ENCODE measurements at regions not wholly inside any gene's neighbourhood (a gene's known extent, or its start where the extent isn't known, plus 50 kb on each side); places are given as distances from the start of the nearest gene placed in this dataset.
A peak's percentile ranks its signal among the peaks of the same experiment; 100 is the strongest.

DNA sequence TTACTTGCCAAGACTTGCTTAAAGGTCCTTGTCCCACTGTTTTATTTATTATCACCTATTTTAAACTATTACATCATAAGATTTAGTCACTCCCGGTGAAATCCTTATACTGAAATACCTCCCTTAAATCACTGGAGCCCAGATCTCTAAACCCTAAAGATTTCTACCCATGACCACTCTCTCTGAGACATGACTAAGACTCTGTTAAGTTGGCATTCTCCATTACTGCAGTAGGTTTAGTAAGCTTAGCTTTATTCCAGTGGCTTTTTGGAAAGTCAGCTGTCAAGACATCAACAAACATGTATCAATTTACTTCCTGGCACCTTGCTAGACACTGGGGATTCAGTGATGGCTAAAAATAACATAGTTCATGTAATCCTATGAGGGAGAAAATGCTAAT, 874.2 kb downstream of the KCNMA1 start:
- TF ChIP-seq, protein P1, sequence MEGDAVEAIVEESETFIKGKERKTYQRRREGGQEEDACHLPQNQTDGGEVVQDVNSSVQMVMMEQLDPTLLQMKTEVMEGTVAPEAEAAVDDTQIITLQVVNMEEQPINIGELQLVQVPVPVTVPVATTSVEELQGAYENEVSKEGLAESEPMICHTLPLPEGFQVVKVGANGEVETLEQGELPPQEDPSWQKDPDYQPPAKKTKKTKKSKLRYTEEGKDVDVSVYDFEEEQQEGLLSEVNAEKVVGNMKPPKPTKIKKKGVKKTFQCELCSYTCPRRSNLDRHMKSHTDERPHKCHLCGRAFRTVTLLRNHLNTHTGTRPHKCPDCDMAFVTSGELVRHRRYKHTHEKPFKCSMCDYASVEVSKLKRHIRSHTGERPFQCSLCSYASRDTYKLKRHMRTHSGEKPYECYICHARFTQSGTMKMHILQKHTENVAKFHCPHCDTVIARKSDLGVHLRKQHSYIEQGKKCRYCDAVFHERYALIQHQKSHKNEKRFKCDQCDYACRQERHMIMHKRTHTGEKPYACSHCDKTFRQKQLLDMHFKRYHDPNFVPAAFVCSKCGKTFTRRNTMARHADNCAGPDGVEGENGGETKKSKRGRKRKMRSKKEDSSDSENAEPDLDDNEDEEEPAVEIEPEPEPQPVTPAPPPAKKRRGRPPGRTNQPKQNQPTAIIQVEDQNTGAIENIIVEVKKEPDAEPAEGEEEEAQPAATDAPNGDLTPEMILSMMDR (IDR thresholded peaks at IDR 0.05; ENCODE audit: insufficient read depth, low read length): no peak
- H3K4me3 ChIP-seq (ENCODE audit: low read depth, low read length): no peak overlapping the region
- DNase-seq (ENCODE audit: low read depth): peak; percentile 2

DNA sequence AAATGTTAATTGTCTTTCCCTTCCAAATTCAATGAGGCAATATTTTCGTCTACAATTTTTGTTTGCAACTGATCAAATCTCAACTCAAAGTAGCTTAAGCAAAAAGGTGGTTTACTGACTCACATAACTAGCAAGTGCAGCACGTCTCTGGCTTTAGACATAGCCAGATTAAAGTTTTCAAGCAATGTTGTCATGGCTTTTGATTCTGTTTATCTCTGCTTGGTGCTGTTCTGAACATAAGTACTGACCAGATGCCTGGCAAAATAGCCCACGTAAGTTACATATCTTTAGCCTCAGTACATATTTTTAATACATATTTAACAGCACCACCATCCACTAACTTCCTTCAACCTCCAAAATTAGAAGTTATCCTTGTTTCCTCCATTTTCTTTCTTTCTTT, 877.9 kb downstream of the KCNMA1 start:
- TF ChIP-seq, protein P1 (IDR thresholded peaks at IDR 0.05; ENCODE audit: insufficient read depth, low read length): no peak
- H3K4me3 ChIP-seq (ENCODE audit: low read depth, low read length): no peak overlapping the region
- DNase-seq (ENCODE audit: low read depth): peak; percentile 15

DNA sequence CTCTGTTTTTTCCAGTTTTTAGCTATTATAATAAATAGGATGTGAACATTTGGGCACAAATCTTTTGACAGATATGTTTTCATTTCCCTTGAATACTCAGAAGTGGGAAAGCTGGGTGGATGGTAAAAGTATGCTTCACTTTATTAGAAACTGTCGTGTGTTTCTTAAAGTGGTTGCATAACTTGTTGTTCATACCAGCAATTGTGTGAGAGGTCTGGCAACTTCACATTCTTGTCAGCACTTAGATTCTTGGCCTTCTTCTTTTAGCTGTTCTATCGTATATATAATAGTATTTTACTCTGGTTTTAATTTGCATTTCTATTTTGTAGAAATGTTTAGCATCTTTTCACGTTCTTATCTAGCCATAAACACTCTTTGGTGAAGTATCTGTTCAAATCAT, 894.4 kb downstream of the KCNMA1 start:
- TF ChIP-seq, protein P1 (IDR thresholded peaks at IDR 0.05; ENCODE audit: insufficient read depth, low read length): no peak
- no peak overlapping the region for H3K4me3 ChIP-seq (ENCODE audit: low read depth, low read length)
- no peak for DNase-seq (ENCODE audit: low read depth)

DNA sequence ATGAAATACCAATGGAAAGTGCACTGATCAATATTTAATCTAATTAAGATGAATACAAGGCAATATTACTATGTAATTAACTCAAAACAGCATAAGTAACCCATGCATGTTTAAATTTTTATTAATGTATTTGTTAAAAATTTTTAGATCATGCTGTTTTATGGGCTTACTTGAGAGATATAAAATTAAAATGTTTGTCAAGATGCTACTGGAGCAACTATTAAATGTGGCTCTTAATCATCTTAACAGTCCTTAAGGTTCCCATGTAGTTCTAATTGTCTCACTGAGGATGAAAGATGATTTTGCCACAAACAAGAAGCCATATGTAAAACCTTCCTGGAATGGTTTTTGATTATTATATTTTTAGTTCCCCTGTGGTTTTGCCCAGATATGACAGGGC, 897.1 kb downstream of the KCNMA1 start:
- no peak for DNase-seq (ENCODE audit: low read depth)
- H3K4me3 ChIP-seq (ENCODE audit: low read depth, low read length): no peak overlapping the region
- TF ChIP-seq, protein P1 (IDR thresholded peaks at IDR 0.05; ENCODE audit: insufficient read depth, low read length): no peak

GRCh38 chr10:76738991-76739390, 898.6 kb downstream of the KCNMA1 start:
- TF ChIP-seq, protein P1 (IDR thresholded peaks at IDR 0.05; ENCODE audit: insufficient read depth, low read length): no peak
- no peak for DNase-seq (ENCODE audit: low read depth)
- H3K4me3 ChIP-seq (ENCODE audit: low read depth, low read length): no peak overlapping the region

DNA sequence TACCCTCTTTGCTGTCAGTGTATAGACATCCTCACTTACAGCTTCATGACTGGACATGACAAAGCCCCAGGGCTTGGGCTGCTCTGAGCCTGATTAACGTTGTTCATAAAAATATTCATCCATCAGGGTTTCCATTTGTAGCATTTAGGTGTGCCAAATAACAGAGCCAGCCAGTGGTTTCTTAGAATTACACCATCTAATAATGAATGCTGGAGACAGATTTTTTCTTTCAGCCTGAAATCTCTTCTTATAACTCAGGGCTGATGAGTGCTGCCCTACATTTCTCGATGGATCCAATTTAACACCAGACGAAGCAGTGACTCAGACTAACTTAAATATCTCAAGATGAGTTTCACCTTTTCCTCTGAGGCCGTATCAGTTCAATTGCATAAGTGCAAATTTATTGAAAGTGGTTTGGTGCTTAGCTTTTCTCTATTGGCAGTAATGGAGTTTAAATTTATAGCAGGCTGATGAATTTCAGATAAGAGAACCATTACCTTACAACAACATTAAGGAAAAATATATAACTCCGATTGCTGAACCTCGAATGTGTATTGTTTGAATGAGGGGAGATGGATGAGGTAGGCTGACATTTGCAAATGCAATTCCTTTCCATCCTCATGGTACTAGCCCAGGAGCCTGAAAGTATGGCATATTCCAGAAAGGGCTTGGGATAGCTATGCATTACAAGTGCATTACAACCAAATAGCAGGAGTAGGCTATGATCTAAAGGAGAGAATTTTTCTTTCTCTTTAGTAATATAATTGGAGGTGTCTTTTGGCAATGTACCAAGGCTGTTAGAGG, 900.6 kb downstream of the KCNMA1 start:
- TF ChIP-seq, protein P1 (IDR thresholded peaks at IDR 0.05; ENCODE audit: insufficient read depth, low read length): no peak
- DNase-seq (ENCODE audit: low read depth): peak; percentile 67
- H3K4me3 ChIP-seq (ENCODE audit: low read depth, low read length): no peak overlapping the region

DNA sequence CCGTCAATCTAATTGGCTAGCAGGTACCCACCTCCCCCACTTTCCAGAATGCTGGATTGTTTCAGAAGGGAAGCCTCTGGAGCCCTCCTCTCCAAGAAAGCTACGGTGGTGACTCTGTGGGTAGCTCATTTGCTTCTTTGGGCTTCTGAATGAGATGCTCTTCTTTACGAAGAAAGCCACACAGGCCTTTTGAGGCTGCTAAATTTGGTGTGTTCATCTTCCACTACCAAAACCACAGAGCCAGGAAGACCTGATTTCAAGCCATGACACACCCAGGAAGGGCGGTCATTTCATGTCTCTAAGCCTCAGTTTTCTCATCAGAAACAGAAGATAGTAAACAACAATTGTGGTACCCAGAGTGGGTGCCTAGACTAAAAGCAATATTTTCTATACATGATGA, 901.2 kb downstream of the KCNMA1 start:
- DNase-seq (ENCODE audit: low read depth): no peak
- TF ChIP-seq, protein P1 (IDR thresholded peaks at IDR 0.05; ENCODE audit: insufficient read depth, low read length): no peak
- no peak overlapping the region for H3K4me3 ChIP-seq (ENCODE audit: low read depth, low read length)

Measured in fibroblast of the aortic adventitia (primary cell).